ENCODE measurements at regions not wholly inside any gene's neighbourhood (a gene's known extent, or its start where the extent isn't known, plus 50 kb on each side); places are given as distances from the start of the nearest gene placed in this dataset.

DNA sequence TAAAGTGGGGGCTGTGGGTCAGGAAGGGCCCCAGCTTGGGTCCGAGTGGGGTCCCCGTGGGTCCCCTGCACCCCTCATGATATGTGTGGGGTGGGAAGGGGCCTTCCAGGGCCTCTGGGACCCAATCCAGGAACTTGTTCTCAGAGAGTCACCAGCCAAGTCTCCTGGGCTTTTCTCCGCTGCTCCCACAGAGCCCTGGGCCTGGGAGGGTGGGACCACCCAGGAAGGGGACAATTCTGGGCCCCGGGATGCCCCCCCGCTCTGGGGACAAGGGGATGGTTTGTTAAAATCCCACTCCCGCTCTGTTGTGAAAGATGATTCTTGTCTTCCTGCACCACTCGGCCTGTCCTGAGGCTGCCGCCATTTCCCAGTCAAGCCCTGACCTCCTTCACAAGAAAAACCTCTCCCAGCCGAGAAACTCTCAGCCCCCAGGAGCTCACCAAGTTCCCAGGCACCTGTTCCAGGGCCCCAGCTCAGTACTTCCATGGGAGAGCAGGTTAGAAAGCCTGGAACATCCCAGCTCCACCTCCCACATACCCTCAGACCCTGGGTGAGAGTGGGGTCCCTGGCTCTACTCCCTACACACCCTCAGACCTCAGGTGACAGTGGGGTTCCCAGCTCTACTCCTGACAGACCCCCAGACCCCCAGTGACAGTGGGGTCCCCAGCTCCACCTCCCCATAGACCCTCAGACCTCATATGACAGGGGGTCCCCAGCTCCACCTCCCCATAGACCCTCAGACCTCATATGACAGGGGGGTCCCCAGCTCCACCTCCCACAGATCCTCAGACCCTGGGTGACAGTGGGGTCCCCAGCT lies 75.1 kb downstream of the METRNL start:
- FAIRE-seq (no peak), DNase-seq (ENCODE audit: low read depth) (no peak)
- Histone ChIP-seq H3K9me3 (ENCODE audit: insufficient read depth, low read depth, low read length) (no peaks in the 10 kb centered on the region), H3K4me2 (ENCODE audit: low read length) (no peak overlapping the region), H4K20me1 (ENCODE audit: insufficient read depth, low read length) (no peaks in the 10 kb centered on the region), H3K4me3 (ENCODE audit: insufficient read depth, low read depth, low read length) (no peak overlapping the region), H2AFZ (ENCODE audit: low read depth, low read length) (no peak overlapping the region), H3K79me2 (ENCODE audit: insufficient read depth, low read length) (no peaks in the 10 kb centered on the region), H3K27me3 (ENCODE audit: insufficient read depth, low read length) (no peaks in the 10 kb centered on the region), H3K27ac (ENCODE audit: low read depth, low read length) (no peak overlapping the region), H3K9ac (ENCODE audit: low read length) (no peak overlapping the region), H3K4me1 (ENCODE audit: insufficient read depth, low read length) (peaks cover 15% of the 10 kb centered on the region), H3K36me3 (ENCODE audit: insufficient read depth, low read length) (no peaks in the 10 kb centered on the region)
- Mint-ChIP-seq H3K9me3 (ENCODE audit: unreplicated experiment) (peaks cover 4% of the 10 kb centered on the region), H3K4me1 (ENCODE audit: low read depth, unreplicated experiment) (peaks cover 10% of the 10 kb centered on the region), H3K4me3 (ENCODE audit: unreplicated experiment) (peak overlapping the region; percentile 45), H3K27ac (ENCODE audit: unreplicated experiment) (no peak overlapping the region), H3K36me3 (ENCODE audit: low read depth, unreplicated experiment) (peaks cover 2% of the 10 kb centered on the region), H3K27me3 (ENCODE audit: low read depth, unreplicated experiment) (peaks cover 24% of the 10 kb centered on the region)
- TF ChIP-seq, protein P1, sequence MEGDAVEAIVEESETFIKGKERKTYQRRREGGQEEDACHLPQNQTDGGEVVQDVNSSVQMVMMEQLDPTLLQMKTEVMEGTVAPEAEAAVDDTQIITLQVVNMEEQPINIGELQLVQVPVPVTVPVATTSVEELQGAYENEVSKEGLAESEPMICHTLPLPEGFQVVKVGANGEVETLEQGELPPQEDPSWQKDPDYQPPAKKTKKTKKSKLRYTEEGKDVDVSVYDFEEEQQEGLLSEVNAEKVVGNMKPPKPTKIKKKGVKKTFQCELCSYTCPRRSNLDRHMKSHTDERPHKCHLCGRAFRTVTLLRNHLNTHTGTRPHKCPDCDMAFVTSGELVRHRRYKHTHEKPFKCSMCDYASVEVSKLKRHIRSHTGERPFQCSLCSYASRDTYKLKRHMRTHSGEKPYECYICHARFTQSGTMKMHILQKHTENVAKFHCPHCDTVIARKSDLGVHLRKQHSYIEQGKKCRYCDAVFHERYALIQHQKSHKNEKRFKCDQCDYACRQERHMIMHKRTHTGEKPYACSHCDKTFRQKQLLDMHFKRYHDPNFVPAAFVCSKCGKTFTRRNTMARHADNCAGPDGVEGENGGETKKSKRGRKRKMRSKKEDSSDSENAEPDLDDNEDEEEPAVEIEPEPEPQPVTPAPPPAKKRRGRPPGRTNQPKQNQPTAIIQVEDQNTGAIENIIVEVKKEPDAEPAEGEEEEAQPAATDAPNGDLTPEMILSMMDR (IDR thresholded peaks at IDR 0.05; ENCODE audit: insufficient read depth, low read depth, low read length) = no peak
- TF ChIP-seq EZH2 (IDR thresholded peaks at IDR 0.05; ENCODE audit: insufficient read depth, low read length) = no peak

GRCh38 chr17:83155128-83156121 lies 76.0 kb downstream of the METRNL start:
- Histone ChIP-seq H2AFZ (ENCODE audit: low read depth, low read length) (no peak overlapping the region), H3K36me3 (ENCODE audit: insufficient read depth, low read length) (no peaks in the 10 kb centered on the region), H3K4me3 (ENCODE audit: insufficient read depth, low read depth, low read length) (no peak overlapping the region), H3K79me2 (ENCODE audit: insufficient read depth, low read length) (no peaks in the 10 kb centered on the region), H3K9ac (ENCODE audit: low read length) (no peak overlapping the region), H3K9me3 (ENCODE audit: insufficient read depth, low read depth, low read length) (no peaks in the 10 kb centered on the region), H3K27ac (ENCODE audit: low read depth, low read length) (no peak overlapping the region), H4K20me1 (ENCODE audit: insufficient read depth, low read length) (no peaks in the 10 kb centered on the region), H3K4me2 (ENCODE audit: low read length) (peak overlapping the region; percentile 0), H3K27me3 (ENCODE audit: insufficient read depth, low read length) (no peaks in the 10 kb centered on the region), H3K4me1 (ENCODE audit: insufficient read depth, low read length) (peaks cover 11% of the 10 kb centered on the region)
- H3K36me3 Mint-ChIP-seq (ENCODE audit: low read depth, unreplicated experiment) = peaks cover 2% of the 10 kb centered on the region
- no peak for FAIRE-seq
- H3K9me3 Mint-ChIP-seq (ENCODE audit: unreplicated experiment) = peaks cover 4% of the 10 kb centered on the region
- H3K27ac Mint-ChIP-seq (ENCODE audit: unreplicated experiment) = no peak overlapping the region
- H3K4me3 Mint-ChIP-seq (ENCODE audit: unreplicated experiment) = no peak overlapping the region
- TF ChIP-seq EZH2 (IDR thresholded peaks at IDR 0.05; ENCODE audit: insufficient read depth, low read length) = no peak
- TF ChIP-seq, protein P1 (IDR thresholded peaks at IDR 0.05; ENCODE audit: insufficient read depth, low read depth, low read length) = no peak
- H3K4me1 Mint-ChIP-seq (ENCODE audit: low read depth, unreplicated experiment) = peaks cover 8% of the 10 kb centered on the region
- H3K27me3 Mint-ChIP-seq (ENCODE audit: low read depth, unreplicated experiment) = peaks cover 29% of the 10 kb centered on the region
- peak; percentile 14 for DNase-seq (ENCODE audit: low read depth)

All from astrocyte (in vitro differentiated cells and primary cell).